GM06990 (cell line): ENCODE measurements at regions not wholly inside any gene's neighbourhood (a gene's known extent, or its start where the extent isn't known, plus 50 kb on each side); places are given as distances from the start of the nearest gene placed in this dataset.

Experiments
- DNase-seq: peaks from one replicate; pipeline ENCODE4 v3.0.0-alpha.2; 2011; ENCODE audit not compliant: insufficient read length; ENCODE audit errors: extremely low read depth
- H3K27me3 ChIP-seq: replicated peaks from 2 replicates; pipeline ENCODE4 v1.6.0; 2011; ENCODE audit warnings: low read length; ENCODE audit not compliant: control insufficient read depth, insufficient read depth
- H3K36me3 ChIP-seq: 2 replicates; pipeline ENCODE4 v1.5.1; 2011; ENCODE audit warnings: low read length; ENCODE audit not compliant: control insufficient read depth, insufficient read depth
- H3K4me3 ChIP-seq: replicated peaks from 2 replicates; pipeline ENCODE4 v1.5.1; 2011; ENCODE audit warnings: low read depth, mild to moderate bottlenecking, control low read depth, low read length
- CTCF ChIP-seq: IDR thresholded peaks from 2 replicates; pipeline ENCODE4 v1.5.1; 2011; ENCODE audit warnings: low read length, control low read depth, mild to moderate bottlenecking, inconsistent platforms; ENCODE audit not compliant: insufficient read depth, poor library complexity, severe bottlenecking

GRCh38 chr10:10942441-10942840, 75.2 kb upstream of the CELF2 start:
- TF ChIP-seq CTCF: no peak
- no peaks in the 10 kb centered on the region for H3K36me3 ChIP-seq
- no peak overlapping the region for H3K4me3 ChIP-seq
- no peaks in the 10 kb centered on the region for H3K27me3 ChIP-seq
- no peak for DNase-seq

GRCh38 chr10:10946081-10946480, 71.6 kb upstream of the CELF2 start:
- no peak for TF ChIP-seq CTCF
- H3K27me3 ChIP-seq: no peaks in the 10 kb centered on the region; the same call in 1 of the 2 replicates
- DNase-seq: no peak
- H3K36me3 ChIP-seq: no peaks in the 10 kb centered on the region
- no peak overlapping the region for H3K4me3 ChIP-seq

- Histone ChIP-seq H3K27me3 (no peaks in the 10 kb centered on the region; the same call in 1 of the 2 replicates), H3K36me3 (no peaks in the 10 kb centered on the region), H3K4me3 (no peak overlapping the region)
- no peak for TF ChIP-seq CTCF
- no peak for DNase-seq
Observed at GRCh38 chr10:10946801-10947200, 70.9 kb upstream of the CELF2 start.

- DNase-seq: no peak
- H3K36me3 ChIP-seq: no peaks in the 10 kb centered on the region
- H3K27me3 ChIP-seq: no peaks in the 10 kb centered on the region; the same call in 1 of the 2 replicates
- H3K4me3 ChIP-seq: no peak overlapping the region
- TF ChIP-seq CTCF: no peak
Observed at GRCh38 chr10:10951675-10952074, 66.0 kb upstream of the CELF2 start.

- H3K4me3 ChIP-seq: no peak overlapping the region
- no peaks in the 10 kb centered on the region; the same call in 1 of the 2 replicates for H3K27me3 ChIP-seq
- H3K36me3 ChIP-seq: no peaks in the 10 kb centered on the region
- no peak for TF ChIP-seq CTCF
- DNase-seq: no peak
Observed at GRCh38 chr10:10952800-10953199, 64.9 kb upstream of the CELF2 start.
